Activated CD8-positive, alpha-beta T cell treated with anti-CD3 and anti-CD28 coated beads for 36 hours (primary cell): ENCODE measurements at regions not wholly inside any gene's neighbourhood (a gene's known extent, or its start where the extent isn't known, plus 50 kb on each side); places are given as distances from the start of the nearest gene placed in this dataset.

Experiments
- ATAC-seq: fragments of 200-7000 bp; cut with Tn5 transposase; one replicate; pipeline ENCODE4 v1.10.0; 2021; ENCODE audit warnings: mild to moderate bottlenecking, moderate library complexity
- CTCF ChIA-PET: fragments of 350-600 bp; sonication (Branson Sonifier 250); formaldehyde crosslinking; loops from one replicate; lab custom pipeline; 2021; ENCODE audit warnings: antibody characterized with exemption; lab: Charles Lee
- POLR2A ChIA-PET: fragments of 350-600 bp; sonication (Branson Sonifier 250); formaldehyde crosslinking; loops from one replicate; lab custom pipeline; 2021; ENCODE audit warnings: antibody characterized with exemption; lab: Charles Lee
- DNase-seq: peaks from one replicate; pipeline ENCODE4 v3.0.0-alpha.2; 2020
- H3K27ac Mint-ChIP-seq: one replicate; pipeline ENCODE4 v1.8.0; 2021; ENCODE audit warnings: mild to moderate bottlenecking, mixed read lengths
- H3K27me3 Mint-ChIP-seq: one replicate; pipeline ENCODE4 v1.8.0; 2021; ENCODE audit warnings: mixed read lengths
- H3K36me3 Mint-ChIP-seq: one replicate; pipeline ENCODE4 v1.8.0; 2021; ENCODE audit warnings: low read depth, mixed read lengths
- H3K4me1 Mint-ChIP-seq: one replicate; pipeline ENCODE4 v1.8.0; 2021; ENCODE audit warnings: low read depth, mixed read lengths
- H3K4me3 Mint-ChIP-seq: one replicate; pipeline ENCODE4 v1.8.0; 2021; ENCODE audit warnings: mild to moderate bottlenecking, moderate library complexity, mixed read lengths
- H3K9me3 Mint-ChIP-seq: one replicate; pipeline ENCODE4 v1.8.0; 2021; ENCODE audit warnings: mixed read lengths
- CTCF ChIP-seq: fragments of 200-600 bp; IDR thresholded peaks from one replicate; pipeline ENCODE4 v1.8.0; 2022; ENCODE audit warnings: antibody characterized with exemption, mild to moderate bottlenecking
- intact Hi-C: fragments of 100-400 bp; cut with micrococcal nuclease; formaldehyde crosslinking; loops from one replicate; pipeline ENCODE4 v1.10.0; 2022

DNA sequence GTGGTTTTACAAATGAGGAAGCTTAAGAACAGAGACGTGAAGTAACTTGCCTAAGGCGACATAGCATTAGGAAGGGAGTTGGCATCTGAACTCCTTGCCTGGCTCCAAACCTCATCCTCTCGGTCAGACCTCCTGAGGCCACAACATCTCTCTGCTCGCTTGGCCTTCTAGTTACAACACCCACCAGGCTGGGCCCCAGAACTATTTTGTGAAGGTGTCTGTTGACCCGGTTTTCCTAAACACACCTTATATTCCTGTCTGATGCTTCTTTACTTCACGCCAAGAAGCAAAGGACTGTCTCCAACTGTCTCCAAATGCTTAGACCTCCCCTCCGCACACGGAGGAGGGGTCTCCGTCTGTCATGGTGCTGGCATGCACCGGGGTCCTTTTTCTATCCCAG lies 326.6 kb downstream of the THBS2 start:
- POLR2A ChIA-PET = no interaction called here
- intact Hi-C loops = no loop called here
- no peak for TF ChIP-seq CTCF

DNA sequence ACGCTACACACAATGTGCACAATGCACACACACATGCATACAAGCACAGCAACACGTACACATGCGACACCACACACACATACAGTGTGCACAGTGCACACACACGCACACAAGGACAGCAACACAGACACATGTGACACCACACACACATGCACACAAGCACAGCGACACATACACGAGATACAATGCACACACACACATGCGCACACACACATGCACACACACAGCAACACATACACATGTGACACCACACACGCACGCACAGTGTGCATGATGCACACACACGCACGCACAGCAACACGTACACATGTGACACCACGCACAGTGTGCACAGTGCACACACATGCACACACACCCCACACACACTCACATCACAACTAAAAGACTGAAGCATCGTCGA lies 327.3 kb downstream of the THBS2 start:
- CTCF ChIA-PET = no interaction called here
- no peak overlapping the region for H3K4me3 Mint-ChIP-seq

More for the DNA sequence above, 326.6 kb downstream of the THBS2 start:
- no peaks in the 10 kb centered on the region for H3K4me1 Mint-ChIP-seq
- H3K27me3 Mint-ChIP-seq = peaks cover 5% of the 10 kb centered on the region
- H3K27ac Mint-ChIP-seq = no peak overlapping the region
- H3K36me3 Mint-ChIP-seq = no peaks in the 10 kb centered on the region
- H3K9me3 Mint-ChIP-seq = no peaks in the 10 kb centered on the region
- H3K4me3 Mint-ChIP-seq = no peak overlapping the region
- no peak for DNase-seq
- CTCF ChIA-PET = no interaction called here
- no peak for ATAC-seq

DNA sequence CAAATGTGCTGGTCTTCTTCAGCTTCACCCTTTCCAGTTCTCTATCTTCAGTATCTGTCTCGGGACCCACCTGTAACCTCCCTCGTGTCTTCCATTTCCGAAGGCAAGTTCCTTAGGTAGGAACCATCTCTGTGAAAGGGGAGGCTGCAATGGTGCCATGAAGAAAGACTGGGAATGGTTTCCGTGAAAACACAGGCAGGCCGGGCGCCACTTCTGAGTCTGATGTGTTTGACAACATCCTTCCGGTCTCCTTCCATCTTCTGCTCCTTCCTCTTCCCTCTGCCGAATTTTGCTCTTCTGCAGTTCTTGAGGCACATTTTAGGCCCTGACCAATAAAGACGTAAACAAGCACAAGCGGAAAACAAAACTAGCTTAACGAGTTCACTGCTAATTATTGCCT lies 328.0 kb downstream of the THBS2 start:
- DNase-seq (no peak), ATAC-seq (no peak)
- H3K27me3 Mint-ChIP-seq = peaks cover 5% of the 10 kb centered on the region
- no peaks in the 10 kb centered on the region for H3K9me3 Mint-ChIP-seq
- H3K4me3 Mint-ChIP-seq = no peak overlapping the region
- H3K4me1 Mint-ChIP-seq = no peaks in the 10 kb centered on the region
- POLR2A ChIA-PET = no interaction called here
- CTCF ChIA-PET = no interaction called here
- no peak overlapping the region for H3K27ac Mint-ChIP-seq
- intact Hi-C loops = no loop called here
- no peak for TF ChIP-seq CTCF
- no peaks in the 10 kb centered on the region for H3K36me3 Mint-ChIP-seq

More for the DNA sequence above, 327.3 kb downstream of the THBS2 start:
- POLR2A ChIA-PET = no interaction called here
- no peak overlapping the region for H3K27ac Mint-ChIP-seq
- intact Hi-C loops = no loop called here
- H3K9me3 Mint-ChIP-seq = no peaks in the 10 kb centered on the region
- H3K4me1 Mint-ChIP-seq = no peaks in the 10 kb centered on the region
- H3K36me3 Mint-ChIP-seq = no peaks in the 10 kb centered on the region
- DNase-seq (no peak), ATAC-seq (no peak)
- H3K27me3 Mint-ChIP-seq = peaks cover 5% of the 10 kb centered on the region
- TF ChIP-seq CTCF = no peak

DNA sequence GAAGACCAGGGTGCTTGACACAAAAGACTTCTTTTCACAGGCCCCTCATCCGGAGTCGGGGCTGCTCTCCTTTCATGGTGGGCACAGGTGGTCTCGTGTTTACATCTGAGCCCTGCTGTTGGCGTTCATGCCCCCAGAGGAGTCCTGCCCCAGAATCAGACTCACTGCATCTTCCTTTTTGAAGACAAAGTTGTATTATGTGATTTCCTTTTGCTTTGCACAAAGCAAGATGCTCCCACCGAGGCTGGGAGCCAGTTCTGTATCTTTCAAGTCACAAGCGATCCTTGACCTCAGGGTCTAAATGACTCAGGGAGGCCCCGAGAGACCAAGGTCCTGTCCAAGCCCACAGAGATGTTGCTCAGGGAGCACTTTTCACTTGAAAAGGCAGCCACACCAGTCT lies 330.5 kb downstream of the THBS2 start:
- H3K27me3 Mint-ChIP-seq = peaks cover 5% of the 10 kb centered on the region
- H3K27ac Mint-ChIP-seq = no peak overlapping the region
- DNase-seq (no peak), ATAC-seq (no peak)
- ChIA-PET CTCF (no interaction called here), POLR2A (no interaction called here)
- H3K9me3 Mint-ChIP-seq = no peaks in the 10 kb centered on the region
- intact Hi-C loops = no loop called here
- no peak for TF ChIP-seq CTCF
- H3K4me1 Mint-ChIP-seq = no peaks in the 10 kb centered on the region
- H3K36me3 Mint-ChIP-seq = no peaks in the 10 kb centered on the region
- H3K4me3 Mint-ChIP-seq = no peak overlapping the region

DNA sequence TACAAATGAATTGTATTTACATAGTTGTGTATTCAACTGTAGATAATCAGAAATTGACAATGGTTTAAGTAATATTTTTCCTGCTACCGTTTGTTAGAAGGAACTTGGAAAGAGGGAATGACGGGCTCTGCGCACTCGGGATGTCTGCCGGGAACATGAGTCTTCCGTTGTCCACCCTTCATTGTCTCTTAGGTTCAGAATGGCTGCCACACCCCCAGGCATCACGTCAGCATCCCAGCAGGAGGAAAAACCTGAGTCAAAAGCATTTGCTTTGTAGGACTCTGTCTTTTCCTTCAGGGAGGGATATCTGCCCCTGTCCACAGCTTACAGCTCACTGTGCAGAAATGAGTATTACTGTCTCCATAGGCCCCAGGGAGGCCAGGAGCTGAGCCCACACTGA lies 331.2 kb downstream of the THBS2 start:
- Mint-ChIP-seq H3K4me3 (no peak overlapping the region), H3K27ac (no peak overlapping the region), H3K36me3 (no peaks in the 10 kb centered on the region), H3K4me1 (no peaks in the 10 kb centered on the region), H3K27me3 (peaks cover 5% of the 10 kb centered on the region), H3K9me3 (no peaks in the 10 kb centered on the region)
- intact Hi-C loops = no loop called here
- ChIA-PET POLR2A (no interaction called here), CTCF (no interaction called here)
- no peak for TF ChIP-seq CTCF
- ATAC-seq (no peak), DNase-seq (no peak)
